Astrocyte (in vitro differentiated cells and primary cell): ENCODE measurements at regions not wholly inside any gene's neighbourhood (a gene's known extent, or its start where the extent isn't known, plus 50 kb on each side); places are given as distances from the start of the nearest gene placed in this dataset.
"Not testable (repeated sequence)": the region's sequence is repeated elsewhere in the genome, so short reads cannot be mapped to it uniquely, and the experiment has no call there.

Experiments used
- DNase-seq: peaks from one replicate; pipeline ENCODE4 v3.0.0-alpha.2; 2010; ENCODE audit warnings: low read depth
- FAIRE-seq: peaks from 2 replicates; lab custom pipeline; 2011; peaks lifted over from hg19 to GRCh38; lab: Jason Lieb, UNC
- H2AFZ ChIP-seq: 2 replicates; pipeline ENCODE4 v1.6.0; 2012; ENCODE audit warnings: low read depth, low read length, inconsistent platforms
- H3K27ac ChIP-seq: 2 replicates; pipeline ENCODE4 v1.5.1; 2011; ENCODE audit warnings: low read depth, low read length, inconsistent platforms
- H3K27me3 ChIP-seq: 2 replicates; pipeline ENCODE4 v1.6.0; 2011; ENCODE audit warnings: low read length, inconsistent platforms; ENCODE audit not compliant: insufficient read depth
- H3K36me3 ChIP-seq: 2 replicates; pipeline ENCODE4 v1.5.1; 2011; ENCODE audit warnings: low read length, inconsistent platforms; ENCODE audit not compliant: insufficient read depth
- H3K4me1 ChIP-seq: 2 replicates; pipeline ENCODE4 v1.5.1; 2011; ENCODE audit warnings: low read length, inconsistent platforms; ENCODE audit not compliant: insufficient read depth
- H3K4me2 ChIP-seq: 2 replicates; pipeline ENCODE4 v1.6.0; 2012; ENCODE audit warnings: low read length, inconsistent platforms
- H3K4me3 ChIP-seq: 2 replicates; pipeline ENCODE4 v1.5.1; 2011; ENCODE audit warnings: low read depth, mild to moderate bottlenecking, low read length, inconsistent platforms; ENCODE audit not compliant: insufficient read depth
- H3K79me2 ChIP-seq: 2 replicates; pipeline ENCODE4 v1.6.0; 2012; ENCODE audit warnings: mild to moderate bottlenecking, low read length, inconsistent platforms; ENCODE audit not compliant: insufficient read depth
- H3K9ac ChIP-seq: 2 replicates; pipeline ENCODE4 v1.6.0; 2012; ENCODE audit warnings: mild to moderate bottlenecking, low read length, inconsistent platforms
- H3K9me3 ChIP-seq: 2 replicates; pipeline ENCODE4 v1.5.1; 2012; ENCODE audit warnings: low read depth, mild to moderate bottlenecking, low read length, inconsistent platforms; ENCODE audit not compliant: insufficient read depth
- H4K20me1 ChIP-seq: 2 replicates; pipeline ENCODE4 v1.6.0; 2012; ENCODE audit warnings: low read length, inconsistent platforms; ENCODE audit not compliant: insufficient read depth
- H3K27ac Mint-ChIP-seq: one replicate; pipeline ENCODE4 v1.8.0; 2021; ENCODE audit warnings: mild to moderate bottlenecking, mixed read lengths; ENCODE audit not compliant: unreplicated experiment
- H3K27me3 Mint-ChIP-seq: one replicate; pipeline ENCODE4 v1.8.0; 2021; ENCODE audit warnings: low read depth, mixed read lengths; ENCODE audit not compliant: unreplicated experiment
- H3K36me3 Mint-ChIP-seq: one replicate; pipeline ENCODE4 v1.8.0; 2021; ENCODE audit warnings: low read depth, mixed read lengths; ENCODE audit not compliant: unreplicated experiment
- H3K4me1 Mint-ChIP-seq: one replicate; pipeline ENCODE4 v1.8.0; 2021; ENCODE audit warnings: low read depth, mixed read lengths; ENCODE audit not compliant: unreplicated experiment
- H3K4me3 Mint-ChIP-seq: one replicate; pipeline ENCODE4 v1.8.0; 2021; ENCODE audit warnings: mild to moderate bottlenecking, moderate library complexity, mixed read lengths; ENCODE audit not compliant: unreplicated experiment
- H3K9me3 Mint-ChIP-seq: one replicate; pipeline ENCODE4 v1.8.0; 2021; ENCODE audit warnings: mild to moderate bottlenecking, mixed read lengths; ENCODE audit not compliant: unreplicated experiment
- EZH2 ChIP-seq: IDR thresholded peaks from 2 replicates; pipeline ENCODE4 v1.6.1; 2012; ENCODE audit warnings: mild to moderate bottlenecking, low read length, inconsistent platforms; ENCODE audit not compliant: insufficient read depth
- TF ChIP-seq, protein P1 (sequence below): IDR thresholded peaks from 2 replicates; pipeline ENCODE4 v1.5.1; 2011; ENCODE audit warnings: low read depth, mild to moderate bottlenecking, inconsistent platforms, low read length, moderate library complexity; ENCODE audit not compliant: insufficient read depth

- H3K79me2 ChIP-seq, result no peaks in the 10 kb centered on the region
- FAIRE-seq (no peak), DNase-seq (no peak)
- H3K4me2 ChIP-seq, result no peak overlapping the region
- H3K36me3 Mint-ChIP-seq, result no peaks in the 10 kb centered on the region
- H3K9me3 Mint-ChIP-seq, result no peaks in the 10 kb centered on the region
- H3K27me3 ChIP-seq, result no peaks in the 10 kb centered on the region
- H3K27ac ChIP-seq, result no peak overlapping the region
- H3K4me3 ChIP-seq, result no peak overlapping the region
- H3K36me3 ChIP-seq, result no peaks in the 10 kb centered on the region
- no peaks in the 10 kb centered on the region for H4K20me1 ChIP-seq
- TF ChIP-seq EZH2, result no peak
- TF ChIP-seq, protein P1, sequence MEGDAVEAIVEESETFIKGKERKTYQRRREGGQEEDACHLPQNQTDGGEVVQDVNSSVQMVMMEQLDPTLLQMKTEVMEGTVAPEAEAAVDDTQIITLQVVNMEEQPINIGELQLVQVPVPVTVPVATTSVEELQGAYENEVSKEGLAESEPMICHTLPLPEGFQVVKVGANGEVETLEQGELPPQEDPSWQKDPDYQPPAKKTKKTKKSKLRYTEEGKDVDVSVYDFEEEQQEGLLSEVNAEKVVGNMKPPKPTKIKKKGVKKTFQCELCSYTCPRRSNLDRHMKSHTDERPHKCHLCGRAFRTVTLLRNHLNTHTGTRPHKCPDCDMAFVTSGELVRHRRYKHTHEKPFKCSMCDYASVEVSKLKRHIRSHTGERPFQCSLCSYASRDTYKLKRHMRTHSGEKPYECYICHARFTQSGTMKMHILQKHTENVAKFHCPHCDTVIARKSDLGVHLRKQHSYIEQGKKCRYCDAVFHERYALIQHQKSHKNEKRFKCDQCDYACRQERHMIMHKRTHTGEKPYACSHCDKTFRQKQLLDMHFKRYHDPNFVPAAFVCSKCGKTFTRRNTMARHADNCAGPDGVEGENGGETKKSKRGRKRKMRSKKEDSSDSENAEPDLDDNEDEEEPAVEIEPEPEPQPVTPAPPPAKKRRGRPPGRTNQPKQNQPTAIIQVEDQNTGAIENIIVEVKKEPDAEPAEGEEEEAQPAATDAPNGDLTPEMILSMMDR, result no peak
- no peaks in the 10 kb centered on the region for H3K27me3 Mint-ChIP-seq
- no peak overlapping the region for H3K4me3 Mint-ChIP-seq
- peaks cover 7% of the 10 kb centered on the region for H3K4me1 ChIP-seq
- no peak overlapping the region for H2AFZ ChIP-seq
- H3K9ac ChIP-seq, result no peak overlapping the region
- peaks cover 19% of the 10 kb centered on the region for H3K4me1 Mint-ChIP-seq
- H3K9me3 ChIP-seq, result peaks cover 2% of the 10 kb centered on the region
- no peak overlapping the region for H3K27ac Mint-ChIP-seq
These were observed 81.6 kb upstream of the MANSC4 start for GRCh38 chr12:27861428-27862167.

- Histone ChIP-seq H2AFZ (no peak overlapping the region), H3K9ac (no peak overlapping the region), H3K79me2 (no peaks in the 10 kb centered on the region), H3K4me1 (no peaks in the 10 kb centered on the region), H3K36me3 (no peaks in the 10 kb centered on the region), H4K20me1 (no peaks in the 10 kb centered on the region), H3K4me3 (no peak overlapping the region), H3K4me2 (no peak overlapping the region), H3K27ac (no peak overlapping the region), H3K27me3 (no peaks in the 10 kb centered on the region), H3K9me3 (peaks cover 2% of the 10 kb centered on the region)
- Mint-ChIP-seq H3K36me3 (no peaks in the 10 kb centered on the region), H3K27me3 (no peaks in the 10 kb centered on the region), H3K9me3 (no peaks in the 10 kb centered on the region), H3K27ac (peak overlapping the region; percentile 28), H3K4me3 (no peak overlapping the region), H3K4me1 (peaks cover 9% of the 10 kb centered on the region)
- no peak for DNase-seq
- FAIRE-seq, result peak; percentile 9
- TF ChIP-seq, protein P1, result no peak
- no peak for TF ChIP-seq EZH2
These were observed 79.6 kb upstream of the MANSC4 start for GRCh38 chr12:27859648-27860047.

DNA sequence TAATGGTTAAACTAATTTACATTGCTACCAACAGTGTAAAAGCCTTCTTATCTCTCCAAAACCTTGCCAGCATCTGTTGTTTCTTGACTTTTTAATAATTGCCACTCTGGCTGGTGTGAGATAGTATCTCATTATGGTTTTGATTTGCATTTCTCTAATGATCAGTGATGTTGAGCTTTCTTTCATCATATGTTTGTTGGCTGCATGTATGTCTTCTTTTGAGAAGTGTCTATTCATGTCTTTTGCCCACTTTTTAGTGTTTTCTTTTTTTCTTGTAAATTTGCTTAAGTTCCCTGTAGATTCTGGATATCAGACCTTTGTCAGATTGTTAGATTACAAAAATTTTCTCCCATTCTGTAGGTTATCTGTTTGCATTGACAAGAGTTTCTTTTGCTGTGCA lies 77.0 kb upstream of the MANSC4 start:
- not testable (repeated sequence) for H3K79me2 ChIP-seq, H3K36me3 Mint-ChIP-seq, H3K4me1 Mint-ChIP-seq, H3K27ac ChIP-seq, H3K36me3 ChIP-seq, H3K27ac Mint-ChIP-seq, H3K9ac ChIP-seq, H3K4me3 ChIP-seq, H3K9me3 Mint-ChIP-seq, DNase-seq, H2AFZ ChIP-seq, H3K4me3 Mint-ChIP-seq, H3K4me1 ChIP-seq, H3K27me3 ChIP-seq, H3K4me2 ChIP-seq, H3K9me3 ChIP-seq, H3K27me3 Mint-ChIP-seq, H4K20me1 ChIP-seq, FAIRE-seq
